ENCODE measurements at regions not wholly inside any gene's neighbourhood (a gene's known extent, or its start where the extent isn't known, plus 50 kb on each side); places are given as distances from the start of the nearest gene placed in this dataset.
"Not testable (repeated sequence)": the region's sequence is repeated elsewhere in the genome, so short reads cannot be mapped to it uniquely, and the experiment has no call there.

- no peak for DNase-seq (ENCODE audit: low spot score)
These were observed 146.9 kb downstream of the MIAT start for GRCh38 chr22:26804315-26804714.

- DNase-seq (ENCODE audit: low spot score): no peak
These were observed 147.6 kb downstream of the MIAT start for GRCh38 chr22:26804911-26805539.

GRCh38 chr22:26806445-26807175 lies 149.2 kb downstream of the MIAT start:
- DNase-seq (ENCODE audit: low spot score): no peak

- no peak for DNase-seq (ENCODE audit: low spot score)
These were observed 154.2 kb downstream of the MIAT start for GRCh38 chr22:26811647-26811992.

GRCh38 chr22:26812731-26813130 lies 155.3 kb downstream of the MIAT start:
- DNase-seq (ENCODE audit: low spot score): no peak

- DNase-seq (ENCODE audit: low spot score): no peak
These were observed 159.3 kb downstream of the MIAT start for GRCh38 chr22:26816726-26817125.

GRCh38 chr22:26817926-26818325 lies 160.5 kb downstream of the MIAT start:
- no peak for DNase-seq (ENCODE audit: low spot score)

- no peak for DNase-seq (ENCODE audit: low spot score)
These were observed 164.5 kb downstream of the MIAT start for GRCh38 chr22:26821854-26822253.

- no peak for DNase-seq (ENCODE audit: low spot score)
These were observed 164.9 kb downstream of the MIAT start for GRCh38 chr22:26822313-26822712.

- DNase-seq (ENCODE audit: low spot score): no peak
These were observed 166.6 kb downstream of the MIAT start for GRCh38 chr22:26823966-26824365.

- DNase-seq (ENCODE audit: low spot score): no peak
These were observed 168.9 kb downstream of the MIAT start for GRCh38 chr22:26825960-26826935.

- DNase-seq (ENCODE audit: low spot score): no peak
These were observed 170.2 kb downstream of the MIAT start for GRCh38 chr22:26827611-26828010.

GRCh38 chr22:26828311-26828710 lies 170.9 kb downstream of the MIAT start:
- DNase-seq (ENCODE audit: low spot score): no peak

- no peak for DNase-seq (ENCODE audit: low spot score)
These were observed 173.4 kb downstream of the MIAT start for GRCh38 chr22:26830837-26831236.

GRCh38 chr22:26835023-26835422 lies 177.6 kb downstream of the MIAT start:
- DNase-seq (ENCODE audit: low spot score): no peak

- no peak for DNase-seq (ENCODE audit: low spot score)
These were observed 178.6 kb downstream of the MIAT start for GRCh38 chr22:26835929-26836528.

- no peak for DNase-seq (ENCODE audit: low spot score)
These were observed 180.5 kb downstream of the MIAT start for GRCh38 chr22:26837784-26838470.

- DNase-seq (ENCODE audit: low spot score): no peak
These were observed 181.1 kb downstream of the MIAT start for GRCh38 chr22:26838471-26838825.

- DNase-seq (ENCODE audit: low spot score): no peak
These were observed 181.8 kb downstream of the MIAT start for GRCh38 chr22:26839216-26839615.

GRCh38 chr22:26840770-26841169 lies 183.4 kb downstream of the MIAT start:
- DNase-seq (ENCODE audit: low spot score): not testable (repeated sequence)

- no peak for DNase-seq (ENCODE audit: low spot score)
These were observed 184.7 kb downstream of the MIAT start for GRCh38 chr22:26842103-26842502.

Measured in mesenteric fat pad (tissue), 1 donor.